Left ventricle myocardium inferior (tissue), 1 donor: ENCODE measurements at regions not wholly inside any gene's neighbourhood (a gene's known extent, or its start where the extent isn't known, plus 50 kb on each side); places are given as distances from the start of the nearest gene placed in this dataset.

ENCODE experiments used
- DNase-seq: peaks from one replicate; pipeline ENCODE4 v3.0.0-alpha.2; 2020
- H3K27ac ChIP-seq: fragments of 200-600 bp; replicated peaks from 2 replicates; pipeline ENCODE4 v1.8.0; 2021
- H3K27me3 ChIP-seq: fragments of 200-600 bp; 2 replicates; pipeline ENCODE4 v1.8.0; 2021; ENCODE audit warnings: low read depth
- H3K36me3 ChIP-seq: fragments of 200-600 bp; 2 replicates; pipeline ENCODE4 v1.8.0; 2021
- H3K4me1 ChIP-seq: fragments of 200-600 bp; 2 replicates; pipeline ENCODE4 v1.8.0; 2021
- H3K4me3 ChIP-seq: fragments of 200-600 bp; 2 replicates; pipeline ENCODE4 v1.8.0; 2021; ENCODE audit warnings: mild to moderate bottlenecking, moderate library complexity
- H3K9me3 ChIP-seq: fragments of 200-600 bp; replicated peaks from 2 replicates; pipeline ENCODE4 v1.8.0; 2021
- CTCF ChIP-seq: fragments of 200-600 bp; IDR thresholded peaks from 2 replicates; pipeline ENCODE4 v1.8.0; 2021; ENCODE audit warnings: antibody characterized with exemption, mild to moderate bottlenecking, borderline replicate concordance
- intact Hi-C: fragments of 100-400 bp; cut with micrococcal nuclease; formaldehyde crosslinking; loops from one replicate; pipeline ENCODE4 v1.11.0; 2022
- donor health status: DM: no; HTN: yes; CAD: no; lungs with severe emphysema.

- Histone ChIP-seq H3K4me1 (no peaks in the 10 kb centered on the region), H3K27ac (no peak overlapping the region), H3K27me3 (no peaks in the 10 kb centered on the region), H3K4me3 (no peak overlapping the region), H3K9me3 (no peaks in the 10 kb centered on the region), H3K36me3 (no peaks in the 10 kb centered on the region)
- no peak for DNase-seq
- TF ChIP-seq CTCF, result no peak
- intact Hi-C loops, result no loop called here
Observed at GRCh38 chr13:84528408-84529070, 646.3 kb upstream of the SLITRK1 start.

- no peak for TF ChIP-seq CTCF
- H3K27ac ChIP-seq, result no peak overlapping the region
- H3K4me1 ChIP-seq, result no peaks in the 10 kb centered on the region
- no peaks in the 10 kb centered on the region for H3K27me3 ChIP-seq
- no peak for DNase-seq
- H3K36me3 ChIP-seq, result no peaks in the 10 kb centered on the region
- no peak overlapping the region for H3K4me3 ChIP-seq
- H3K9me3 ChIP-seq, result no peaks in the 10 kb centered on the region
- intact Hi-C loops, result no loop called here
Observed at GRCh38 chr13:84525865-84526264, 643.6 kb upstream of the SLITRK1 start.

- no peaks in the 10 kb centered on the region for H3K36me3 ChIP-seq
- intact Hi-C loops, result no loop called here
- no peak overlapping the region for H3K27ac ChIP-seq
- TF ChIP-seq CTCF, result no peak
- no peak overlapping the region for H3K4me3 ChIP-seq
- no peaks in the 10 kb centered on the region for H3K4me1 ChIP-seq
- H3K9me3 ChIP-seq, result peaks cover 4% of the 10 kb centered on the region
- DNase-seq, result no peak
- H3K27me3 ChIP-seq, result no peaks in the 10 kb centered on the region
Observed at GRCh38 chr13:84524586-84524985, 642.3 kb upstream of the SLITRK1 start.

GRCh38 chr13:84500016-84500415 is 617.7 kb upstream of the SLITRK1 start:
- Histone ChIP-seq H3K36me3 (no peaks in the 10 kb centered on the region), H3K4me1 (no peaks in the 10 kb centered on the region), H3K27me3 (no peaks in the 10 kb centered on the region), H3K4me3 (no peak overlapping the region), H3K27ac (no peak overlapping the region), H3K9me3 (peaks cover 15% of the 10 kb centered on the region)
- no peak for TF ChIP-seq CTCF
- DNase-seq, result no peak
- intact Hi-C loops, result no loop called here

- Histone ChIP-seq H3K4me1 (no peaks in the 10 kb centered on the region), H3K9me3 (peaks cover 15% of the 10 kb centered on the region)
- no peak for TF ChIP-seq CTCF
Observed at GRCh38 chr13:84497613-84498012, 615.3 kb upstream of the SLITRK1 start.

More at GRCh38 chr13:84497613-84498012, 615.3 kb upstream of the SLITRK1 start:
- H3K4me3 ChIP-seq, result no peak overlapping the region
- no peak overlapping the region for H3K27ac ChIP-seq
- H3K36me3 ChIP-seq, result no peaks in the 10 kb centered on the region
- no peak for DNase-seq
- intact Hi-C loops, result no loop called here
- no peaks in the 10 kb centered on the region for H3K27me3 ChIP-seq
